Stimulated activated CD4-positive, alpha-beta T cell treated with anti-CD3 and anti-CD28 coated beads, Interleukin-1b, Interleukin-23, amount 100 ng/mL, for 4 hours (primary cell): ENCODE measurements at regions not wholly inside any gene's neighbourhood (a gene's known extent, or its start where the extent isn't known, plus 50 kb on each side); places are given as distances from the start of the nearest gene placed in this dataset.

ENCODE experiments used
- DNase-seq, 2 donors: peaks; one replicate each; pipeline ENCODE4 v3.0.0-alpha.2; 2020; ENCODE audit warnings: low read depth in 2 of 2

DNA sequence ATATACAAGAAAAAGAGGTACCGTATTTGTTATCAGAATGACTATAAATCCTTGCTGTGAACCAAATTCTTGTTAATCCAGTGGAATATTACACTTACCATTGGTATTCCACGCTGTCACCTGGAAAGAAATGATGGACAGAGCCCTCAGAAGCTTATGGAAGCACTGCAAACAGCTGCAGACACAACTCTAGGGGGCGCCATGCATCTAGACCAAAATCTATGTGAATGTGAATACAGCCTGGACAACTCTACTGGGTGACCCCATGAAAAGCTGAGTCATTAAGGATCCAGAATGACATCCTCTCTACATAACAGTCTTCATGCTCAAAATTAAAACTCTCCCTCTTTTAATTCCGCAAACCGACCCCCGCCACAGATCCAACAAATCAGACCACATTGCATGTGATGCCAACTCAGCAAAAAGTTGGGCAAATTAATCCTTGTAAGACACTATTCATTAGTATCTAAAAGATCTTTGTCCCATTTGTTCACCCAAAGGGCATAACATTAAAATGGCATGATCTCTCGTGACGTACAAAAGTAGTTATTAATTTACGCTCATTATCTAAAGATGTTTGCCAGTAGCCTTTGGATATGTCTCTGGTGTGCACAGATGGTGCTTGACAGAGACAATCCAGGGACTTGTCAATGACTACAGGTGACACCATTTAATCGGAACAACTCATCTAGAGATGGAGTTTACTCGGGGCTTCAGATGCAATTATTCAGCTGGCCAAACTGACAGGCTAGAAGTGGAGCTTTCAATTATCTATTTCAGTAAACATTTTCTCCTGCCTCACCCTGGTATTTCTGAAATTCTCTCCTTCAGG, 552.7 kb upstream of the PSMD7 start:
- DNase-seq, result no peak

DNA sequence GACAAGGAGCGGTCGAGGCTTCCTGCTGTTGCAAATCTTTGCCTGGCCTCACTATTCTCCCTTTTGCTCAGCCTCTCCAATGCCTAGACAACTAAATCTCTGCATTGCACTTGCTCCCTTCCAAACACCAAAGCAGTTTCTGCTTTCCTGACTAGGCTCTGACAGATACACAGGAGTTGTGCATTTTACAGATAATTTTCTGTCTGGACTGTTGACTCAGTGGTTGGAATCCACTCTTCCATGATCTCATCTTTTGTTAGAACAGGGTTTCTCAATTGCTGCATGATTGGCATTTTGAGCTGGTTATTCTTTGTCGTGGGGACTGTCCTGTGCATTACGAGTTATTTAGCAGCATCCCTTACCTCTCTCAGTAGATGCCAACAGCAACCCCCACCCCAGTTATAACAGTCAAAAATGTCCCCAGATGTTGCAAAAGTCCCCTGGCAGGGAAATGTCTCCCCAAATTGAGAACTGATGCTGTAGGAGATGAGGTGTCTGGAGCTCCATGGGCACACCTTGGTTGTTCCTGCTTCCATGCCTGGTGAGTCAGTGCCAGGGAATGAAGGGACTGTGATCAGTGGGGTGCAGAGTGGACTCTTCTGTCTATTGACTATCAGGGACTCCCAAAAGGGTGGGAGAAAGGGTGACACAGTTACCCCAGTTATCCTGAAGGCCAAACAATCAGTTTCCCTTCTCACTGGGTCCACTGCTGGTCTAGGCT, 557.4 kb upstream of the PSMD7 start:
- no peak for DNase-seq

DNA sequence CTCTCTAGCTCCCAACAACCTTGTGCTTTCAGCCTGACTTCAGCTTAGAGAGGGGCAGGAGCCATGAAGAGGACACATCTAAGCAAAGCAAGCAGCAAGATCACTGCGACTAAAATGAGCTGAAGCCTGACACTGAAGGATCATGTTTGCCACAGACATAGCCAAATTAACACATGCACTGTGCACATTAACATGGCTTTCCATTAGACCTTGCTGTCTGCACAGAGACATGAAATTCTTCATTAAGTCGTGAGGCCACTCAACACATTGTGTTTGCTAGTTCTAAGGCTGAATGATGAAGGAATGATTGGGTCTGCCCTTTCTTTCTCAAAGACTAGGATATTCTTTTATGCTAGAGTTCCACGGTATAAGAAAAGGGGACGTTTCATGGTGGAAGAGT, 558.3 kb upstream of the PSMD7 start:
- no peak for DNase-seq

DNA sequence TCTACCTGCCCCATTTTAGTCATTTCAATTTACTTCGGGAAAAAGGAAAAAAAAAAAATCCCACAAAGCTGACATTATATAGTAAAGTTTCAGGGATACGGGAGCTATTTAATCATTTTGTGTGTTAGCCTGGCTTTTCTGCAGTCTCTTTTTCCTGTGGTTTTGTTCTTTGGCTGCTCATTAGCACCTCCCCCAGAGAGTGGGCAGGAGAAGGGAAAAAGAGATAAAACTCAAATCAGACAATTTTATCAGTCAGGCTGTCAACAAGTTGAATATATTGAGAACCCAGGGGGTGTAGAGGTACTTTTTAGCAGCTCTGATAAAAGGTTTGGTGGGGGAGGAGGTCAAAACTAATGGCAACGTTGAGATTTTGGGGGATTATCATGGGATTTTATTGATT, 559.0 kb upstream of the PSMD7 start:
- no peak for DNase-seq

DNA sequence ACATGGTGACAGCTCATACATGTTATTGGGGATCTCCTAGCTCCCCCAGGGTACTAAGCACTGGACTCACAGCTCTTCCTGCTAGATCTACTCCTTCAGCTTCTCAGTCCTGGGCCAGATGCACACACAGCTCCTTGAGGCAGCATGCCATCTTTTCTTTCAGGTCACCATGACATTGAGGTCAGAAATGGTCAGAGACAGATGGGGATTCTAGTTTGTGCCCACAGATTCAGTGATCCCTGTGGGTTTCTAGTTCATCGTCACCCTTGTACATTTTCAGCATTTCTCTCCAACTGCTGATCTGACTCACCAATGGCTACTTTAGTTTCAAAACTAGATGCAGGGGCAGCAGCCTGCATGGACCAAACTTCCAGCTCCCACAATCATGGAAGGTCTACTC, 560.7 kb upstream of the PSMD7 start:
- no peak for DNase-seq

DNA sequence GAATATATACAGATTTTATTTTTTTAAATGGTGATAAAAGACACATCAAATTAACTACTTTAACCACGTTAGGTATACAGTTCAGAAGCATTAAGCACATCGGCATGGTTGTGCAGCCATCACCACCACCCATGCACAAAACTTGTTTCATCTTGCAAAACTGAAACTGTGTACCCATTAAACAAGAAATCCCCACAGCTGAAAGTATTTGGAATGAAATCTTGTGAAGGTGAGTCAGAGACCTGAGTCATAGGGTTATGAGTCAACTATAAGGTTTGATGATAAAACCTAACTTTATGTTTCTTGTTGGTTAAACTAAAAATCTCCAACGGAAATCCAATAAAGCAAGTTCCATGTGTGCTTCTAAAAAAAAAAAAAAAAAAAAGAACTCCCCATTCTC, 561.6 kb upstream of the PSMD7 start:
- no peak for DNase-seq

DNA sequence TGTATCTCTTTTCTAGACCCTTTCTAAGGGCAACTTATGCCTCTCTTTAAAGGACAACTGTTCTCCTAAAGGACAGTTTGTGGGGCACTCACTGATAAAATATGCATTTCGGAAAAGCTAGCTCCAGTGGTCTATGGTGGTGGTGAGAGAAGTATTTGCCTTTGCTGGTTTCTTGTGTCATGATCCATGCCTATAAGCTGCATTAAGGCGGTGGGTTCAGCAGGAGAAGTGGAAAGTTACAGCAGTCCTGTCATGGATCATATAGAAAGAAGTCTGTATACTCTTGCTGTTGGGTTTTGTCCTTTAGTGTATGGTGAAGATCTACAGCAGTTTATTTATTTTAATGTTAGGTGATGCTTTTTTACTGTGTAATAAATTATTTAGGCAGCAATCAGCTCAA, 563.9 kb upstream of the PSMD7 start:
- DNase-seq, result no peak

DNA sequence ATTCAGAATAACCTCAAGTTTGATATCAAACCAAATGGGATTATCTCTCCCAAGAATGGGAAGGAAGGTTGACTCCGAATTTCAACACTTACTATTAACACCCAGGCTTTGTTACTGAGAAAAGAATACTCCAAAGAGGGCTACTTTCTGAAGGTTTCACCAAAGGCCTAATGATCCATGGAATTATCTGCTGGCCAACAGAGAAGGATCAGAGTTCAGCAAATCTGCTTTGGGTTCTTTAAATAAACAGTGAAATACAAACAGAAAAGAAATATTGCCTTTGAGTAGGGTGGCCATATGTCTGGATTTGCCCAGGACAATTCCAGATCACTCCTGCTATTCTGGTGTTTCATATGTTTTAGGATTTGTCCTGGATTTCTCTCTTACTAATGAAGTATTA, 564.5 kb upstream of the PSMD7 start:
- DNase-seq, result no peak

DNA sequence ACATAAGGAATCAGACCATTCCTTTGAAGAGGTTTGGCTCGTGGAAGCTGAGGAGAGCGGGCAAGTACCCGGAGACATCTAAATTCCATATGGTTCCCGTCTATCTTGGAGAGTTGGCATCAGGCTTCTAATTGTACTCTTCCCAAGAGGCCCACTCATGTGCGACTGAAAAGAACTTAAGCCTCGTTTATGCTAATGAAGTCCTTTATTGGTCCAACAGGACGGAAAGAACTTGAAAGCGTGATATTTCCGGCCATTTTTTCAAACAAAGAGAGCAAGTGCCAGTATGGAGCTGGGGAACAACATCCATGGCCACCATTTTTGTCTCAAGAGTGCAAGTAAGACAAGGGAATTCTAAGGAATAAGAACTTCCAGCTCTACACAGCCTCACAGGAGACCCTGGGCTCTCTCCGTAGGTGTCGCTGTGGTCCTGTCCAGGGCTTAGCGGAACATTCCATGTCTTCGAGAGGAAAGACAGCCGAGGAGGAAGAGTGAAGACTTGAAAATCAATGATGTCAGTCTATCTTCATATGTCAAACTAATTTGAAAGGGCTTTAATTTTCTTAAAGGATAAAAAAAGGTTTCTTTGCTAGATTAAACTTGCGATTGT, 566.0 kb upstream of the PSMD7 start:
- DNase-seq, result no peak

DNA sequence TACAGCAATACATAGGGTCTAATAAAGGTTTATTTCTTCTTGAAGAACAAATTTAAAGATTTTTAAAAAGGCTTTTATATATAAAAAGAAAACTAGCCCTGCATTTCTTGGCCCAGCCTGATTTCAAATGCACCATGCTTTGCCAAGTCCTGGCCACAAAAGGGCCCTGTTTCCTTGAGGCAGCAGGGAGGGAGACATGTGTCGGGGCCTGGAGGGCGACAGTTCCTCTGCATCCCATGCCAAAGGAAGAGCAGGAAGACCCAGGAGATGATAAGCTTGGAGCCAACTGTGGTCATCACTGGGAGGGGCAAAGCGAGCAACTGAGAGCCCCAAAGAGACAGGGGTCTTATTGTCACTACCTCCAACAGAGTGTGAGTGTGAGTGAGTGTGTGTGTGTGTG, 571.5 kb upstream of the PSMD7 start:
- DNase-seq, result no peak

DNA sequence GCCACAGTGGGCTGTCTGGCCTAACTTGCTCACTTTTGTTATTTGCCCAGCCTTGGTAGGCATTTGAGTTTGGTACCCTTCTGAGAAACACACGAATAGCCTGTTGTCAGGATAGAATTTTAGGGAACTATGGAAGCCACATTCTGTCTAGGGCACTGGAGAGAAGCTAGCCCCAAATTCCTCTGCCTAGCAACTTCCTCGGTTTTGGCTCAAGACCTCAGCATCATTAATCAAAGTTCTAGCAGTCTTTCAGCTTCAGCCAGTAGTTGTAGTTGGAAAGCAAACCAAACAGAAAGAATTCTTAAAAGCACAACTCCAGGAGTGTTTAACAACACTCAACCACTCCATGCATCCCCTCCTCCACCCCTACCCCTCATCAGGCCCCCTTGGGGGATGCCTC, 572.1 kb upstream of the PSMD7 start:
- DNase-seq, result no peak

DNA sequence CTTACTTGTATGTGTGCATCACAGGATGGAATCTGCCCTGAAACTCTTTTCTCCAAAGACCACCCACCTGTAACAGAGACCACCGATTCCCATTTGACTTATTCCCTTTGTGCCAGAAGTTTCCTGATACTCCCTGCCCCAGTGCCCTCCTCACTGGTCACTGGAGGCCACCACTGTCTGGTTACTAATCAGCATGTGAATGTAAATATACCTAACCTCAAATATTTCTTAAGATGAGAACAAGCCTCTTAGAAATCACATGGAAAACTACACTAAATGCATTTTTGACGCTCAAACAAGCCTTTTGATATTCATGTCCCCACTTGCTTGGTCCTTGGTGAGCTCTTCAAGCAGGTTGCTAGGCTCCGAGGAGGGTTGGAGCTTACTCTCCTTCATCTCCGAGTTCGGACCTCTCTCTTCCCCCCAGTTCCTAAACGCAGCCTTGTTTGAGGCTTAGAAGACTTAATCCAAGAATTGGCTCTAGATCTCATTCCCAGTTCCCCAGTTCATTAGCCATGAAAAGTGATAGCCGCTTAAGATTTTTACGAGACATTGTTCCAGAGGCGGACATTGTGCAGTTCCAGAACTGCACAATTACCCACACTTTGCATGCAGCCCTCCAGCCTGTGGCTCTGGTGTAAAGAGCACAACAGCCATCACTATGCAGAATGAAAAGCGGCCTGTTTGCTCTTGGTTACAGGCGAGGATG, 579.2 kb upstream of the PSMD7 start:
- no peak for DNase-seq

DNA sequence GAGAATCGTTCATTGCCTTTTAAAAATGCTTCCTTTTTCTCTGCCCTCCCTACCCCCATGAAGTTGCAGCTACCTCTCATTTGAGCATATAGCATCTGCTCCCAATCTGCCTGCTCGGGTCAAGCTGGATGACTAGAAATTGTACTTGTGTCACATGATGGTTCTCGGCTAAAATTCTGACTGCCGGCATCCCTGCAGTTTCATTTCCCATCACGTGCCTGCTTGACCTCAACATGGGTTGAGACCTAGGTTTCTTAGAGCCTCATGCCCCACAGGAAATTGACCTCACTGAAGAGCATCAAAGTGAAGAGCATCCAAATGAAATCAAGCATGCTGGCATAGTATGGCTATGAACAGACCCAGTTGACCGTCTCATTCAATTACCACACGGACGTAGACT, 581.6 kb upstream of the PSMD7 start:
- no peak for DNase-seq

DNA sequence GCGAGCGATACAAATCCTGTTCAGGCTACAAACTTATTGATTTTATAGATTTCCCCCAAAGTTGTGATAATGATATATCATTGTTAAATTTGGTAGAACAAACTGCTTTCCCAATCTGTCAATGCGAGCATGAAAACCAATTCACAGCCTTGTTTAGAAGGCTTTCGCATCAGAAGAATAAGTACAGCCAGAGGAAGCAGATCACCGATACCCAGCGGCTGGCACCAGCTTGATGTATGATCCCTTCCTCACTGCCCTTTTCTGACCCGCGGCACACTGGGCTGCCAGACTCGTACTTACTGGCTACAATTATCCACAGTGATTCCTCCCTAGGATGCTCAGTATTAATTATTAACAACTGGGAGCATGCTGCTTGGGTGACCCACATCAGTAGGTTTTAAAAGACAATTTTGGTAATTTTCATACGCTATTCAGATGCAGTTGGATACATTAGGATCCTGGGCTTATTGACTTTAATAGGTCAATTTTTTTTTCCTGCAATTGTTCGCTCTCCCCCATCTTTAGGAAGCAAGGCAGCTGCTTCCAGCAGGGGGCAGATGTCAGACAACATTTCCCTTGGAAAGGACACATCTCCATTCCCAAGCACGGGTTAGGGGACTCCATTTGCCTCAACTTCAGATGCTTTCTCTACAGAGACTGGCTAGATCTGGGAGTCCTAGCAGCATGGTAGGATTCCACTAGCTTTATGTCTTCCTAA, 582.7 kb upstream of the PSMD7 start:
- no peak for DNase-seq

DNA sequence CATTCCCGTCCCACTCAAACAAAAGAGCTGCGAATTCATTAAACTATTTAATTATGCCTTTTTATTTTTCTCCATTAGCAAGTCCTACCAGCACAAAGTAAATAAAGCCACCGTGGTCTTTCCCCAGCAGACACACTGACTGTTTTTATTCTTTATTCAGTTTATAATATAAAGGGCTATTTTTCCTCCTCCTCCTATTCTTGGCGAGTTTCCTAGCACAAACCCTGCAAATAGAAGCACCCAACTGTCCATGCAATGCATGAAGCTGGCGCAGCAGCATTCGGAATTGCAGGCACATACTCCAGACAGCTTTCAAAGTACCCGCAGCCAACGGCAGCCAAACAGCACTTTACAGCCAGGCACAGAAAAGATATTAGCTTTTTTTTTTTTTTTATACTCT, 583.4 kb upstream of the PSMD7 start:
- no peak for DNase-seq

DNA sequence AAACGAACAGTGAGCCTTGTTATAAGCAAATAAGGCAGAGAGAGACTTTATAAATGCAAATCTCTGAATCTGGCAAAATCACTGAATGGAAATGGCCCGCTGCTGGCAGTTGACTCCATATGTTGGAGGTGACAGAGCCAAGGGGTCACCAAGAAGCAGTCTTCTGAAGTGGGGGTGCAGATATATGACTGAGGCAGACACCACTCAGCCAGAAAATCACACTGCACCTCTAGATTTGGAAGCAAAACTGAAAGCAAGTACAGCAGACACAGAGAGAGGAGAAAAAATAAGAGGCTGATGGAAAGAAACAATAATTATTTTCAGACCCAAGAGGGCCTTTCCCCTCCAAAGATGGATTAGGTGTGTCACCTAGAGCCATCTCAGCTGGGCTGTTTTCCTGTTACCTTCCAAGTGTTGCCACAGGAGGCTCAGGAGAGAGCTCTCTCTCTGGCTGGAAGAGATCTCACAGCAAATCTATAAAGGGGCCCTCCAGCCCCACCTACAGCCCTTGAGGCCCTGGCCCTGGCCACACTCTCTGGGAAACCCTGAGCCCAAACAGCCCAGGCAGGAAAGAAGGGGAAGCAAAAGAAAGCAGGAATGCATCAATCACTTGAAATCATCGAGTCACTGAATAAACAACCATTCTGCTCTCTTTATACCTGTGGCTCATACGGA, 585.1 kb upstream of the PSMD7 start:
- DNase-seq, result no peak

DNA sequence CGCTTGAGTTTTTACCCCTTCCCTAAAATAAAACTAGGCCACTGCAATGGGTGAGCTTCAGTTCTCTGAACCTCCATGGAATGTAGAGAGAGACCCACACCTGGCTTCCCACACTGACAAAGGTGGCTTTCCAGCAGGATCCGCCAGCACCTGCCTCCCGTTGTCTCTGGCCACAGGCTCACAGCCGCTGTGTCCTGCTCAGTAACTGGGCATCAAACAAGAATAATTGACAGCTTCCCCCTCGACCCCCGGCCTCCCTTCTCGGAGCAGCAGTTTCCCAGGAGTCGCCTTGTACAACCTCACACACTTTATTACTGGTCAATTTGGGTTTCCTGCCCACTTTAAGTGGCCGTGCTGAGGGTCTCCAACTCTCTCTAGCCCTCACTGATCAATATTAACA, 586.1 kb upstream of the PSMD7 start:
- DNase-seq, result no peak

DNA sequence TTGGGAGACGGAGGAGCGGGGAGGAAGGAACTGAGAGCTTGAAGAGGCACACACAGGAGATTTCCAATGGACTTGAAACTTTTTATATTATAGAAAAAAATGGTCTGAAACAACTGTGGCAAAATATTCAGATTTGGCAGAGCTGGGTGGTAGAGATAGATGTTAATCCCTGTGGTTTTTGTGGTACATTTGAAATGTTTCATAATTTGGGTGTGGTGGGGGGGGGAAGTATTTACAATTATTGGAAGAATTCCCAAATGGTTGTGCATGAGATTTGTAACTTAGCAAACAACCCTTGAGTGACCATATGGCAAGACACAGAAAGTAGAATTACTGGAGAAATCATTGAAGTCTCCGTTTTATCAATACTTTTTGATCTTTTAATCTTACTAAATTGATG, 588.8 kb upstream of the PSMD7 start:
- DNase-seq, result no peak

DNA sequence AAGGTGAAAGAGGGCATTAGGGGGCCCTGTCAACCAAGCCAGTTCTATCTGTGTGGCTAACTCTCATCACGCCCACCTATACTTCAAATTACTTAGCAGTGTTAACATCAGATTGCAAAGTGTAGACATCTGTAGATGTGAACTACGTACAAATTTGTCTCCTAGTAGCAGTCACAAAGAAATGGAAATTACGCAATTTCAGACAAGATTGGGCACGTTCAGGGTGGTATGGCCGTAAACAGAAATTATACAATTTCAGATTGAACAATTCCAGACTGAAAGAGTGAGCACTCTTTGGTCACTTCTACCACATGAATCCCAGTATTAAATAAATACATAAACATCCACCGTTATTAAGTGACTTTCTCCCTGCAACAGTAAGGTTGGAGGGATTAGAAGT, 592.7 kb upstream of the PSMD7 start:
- no peak for DNase-seq

DNA sequence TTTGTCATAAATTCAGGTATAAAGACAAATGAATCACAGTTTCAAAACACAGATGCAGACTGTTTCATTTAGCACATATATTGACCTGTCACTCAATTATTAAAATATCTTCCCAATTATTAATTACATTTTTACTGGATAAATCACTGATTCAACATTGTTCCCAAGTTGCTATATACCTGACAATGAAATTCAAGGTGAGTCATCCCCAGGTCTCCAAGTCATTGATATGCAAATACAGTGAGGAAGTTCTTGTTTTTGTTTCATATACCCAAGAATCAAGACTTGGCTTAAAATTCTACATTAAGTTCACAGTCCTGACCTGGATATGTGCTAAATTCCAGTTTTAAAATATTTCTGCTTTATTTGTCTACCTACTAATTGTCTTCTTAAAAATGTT, 599.3 kb upstream of the PSMD7 start:
- no peak for DNase-seq

DNA sequence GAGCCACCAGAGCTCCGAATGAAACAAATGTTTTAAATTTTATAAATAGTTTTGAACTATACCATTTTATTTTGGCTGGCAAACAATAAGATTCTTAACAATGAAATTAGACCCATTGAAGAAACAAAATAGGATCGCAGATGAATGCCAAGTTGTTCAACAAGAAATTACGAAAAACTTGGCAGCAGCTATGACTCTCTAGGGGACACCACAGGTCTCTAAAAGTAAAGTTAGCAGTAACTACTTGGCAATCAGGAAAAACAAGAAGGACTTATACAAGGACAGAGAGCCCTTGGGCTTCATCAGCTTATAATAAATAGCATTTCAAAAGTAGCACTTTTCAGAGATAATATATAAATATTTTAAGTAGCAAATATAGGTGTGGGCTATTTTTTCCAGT, 603.8 kb upstream of the PSMD7 start:
- no peak for DNase-seq
